OCI-LY3 (cell line): ENCODE measurements at regions not wholly inside any gene's neighbourhood (a gene's known extent, or its start where the extent isn't known, plus 50 kb on each side); places are given as distances from the start of the nearest gene placed in this dataset.

ENCODE experiments used
- CTCF ChIP-seq: fragments of 200-600, 300-600 bp; sonication (generic); IDR thresholded peaks from 2 replicates; pipeline ENCODE4 v1.5.1; 2014; ENCODE audit warnings: antibody characterized with exemption, low read length, low read depth
- EZH2phosphoT487 ChIP-seq: fragments of 200-600 bp; shearing (Covaris generic); IDR thresholded peaks from 2 replicates; pipeline ENCODE4 v1.6.1; 2018; ENCODE audit warnings: antibody characterized with exemption, mixed run types, low read depth

- TF ChIP-seq CTCF, result no peak
- no peak for TF ChIP-seq EZH2phosphoT487
Measured at GRCh38 chr1:73727036-73727435, 470.9 kb downstream of the LRRIQ3 start.
